ENCODE measurements at regions not wholly inside any gene's neighbourhood (a gene's known extent, or its start where the extent isn't known, plus 50 kb on each side); places are given as distances from the start of the nearest gene placed in this dataset.

DNA sequence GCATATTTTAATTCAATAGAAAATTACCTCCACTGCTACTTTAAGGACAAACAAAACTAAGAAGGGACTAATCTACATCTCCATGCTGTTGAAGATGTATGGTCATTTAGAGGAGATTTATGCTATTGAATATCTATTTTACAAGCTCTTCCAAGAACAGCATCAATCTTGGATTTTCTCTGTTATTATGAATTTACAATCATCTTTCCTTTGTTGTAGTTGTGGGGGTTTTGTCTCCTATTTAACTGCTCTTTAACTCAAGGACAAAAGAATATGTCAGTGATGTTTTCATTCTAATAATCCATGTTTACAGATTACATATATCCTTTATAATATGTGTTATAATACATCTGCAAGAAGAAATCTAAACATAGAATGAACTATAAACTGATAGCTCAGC is 907.8 kb downstream of the ROBO2 start:
- TF ChIP-seq, protein P1, sequence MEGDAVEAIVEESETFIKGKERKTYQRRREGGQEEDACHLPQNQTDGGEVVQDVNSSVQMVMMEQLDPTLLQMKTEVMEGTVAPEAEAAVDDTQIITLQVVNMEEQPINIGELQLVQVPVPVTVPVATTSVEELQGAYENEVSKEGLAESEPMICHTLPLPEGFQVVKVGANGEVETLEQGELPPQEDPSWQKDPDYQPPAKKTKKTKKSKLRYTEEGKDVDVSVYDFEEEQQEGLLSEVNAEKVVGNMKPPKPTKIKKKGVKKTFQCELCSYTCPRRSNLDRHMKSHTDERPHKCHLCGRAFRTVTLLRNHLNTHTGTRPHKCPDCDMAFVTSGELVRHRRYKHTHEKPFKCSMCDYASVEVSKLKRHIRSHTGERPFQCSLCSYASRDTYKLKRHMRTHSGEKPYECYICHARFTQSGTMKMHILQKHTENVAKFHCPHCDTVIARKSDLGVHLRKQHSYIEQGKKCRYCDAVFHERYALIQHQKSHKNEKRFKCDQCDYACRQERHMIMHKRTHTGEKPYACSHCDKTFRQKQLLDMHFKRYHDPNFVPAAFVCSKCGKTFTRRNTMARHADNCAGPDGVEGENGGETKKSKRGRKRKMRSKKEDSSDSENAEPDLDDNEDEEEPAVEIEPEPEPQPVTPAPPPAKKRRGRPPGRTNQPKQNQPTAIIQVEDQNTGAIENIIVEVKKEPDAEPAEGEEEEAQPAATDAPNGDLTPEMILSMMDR (IDR thresholded peaks at IDR 0.05), result no peak
- no peak for TF ChIP-seq POLR2A (IDR thresholded peaks at IDR 0.05)

All from upper lobe of left lung (tissue), 4 donors.